Progenitor cell of endocrine pancreas (in vitro differentiated cells): ENCODE measurements at regions not wholly inside any gene's neighbourhood (a gene's known extent, or its start where the extent isn't known, plus 50 kb on each side); places are given as distances from the start of the nearest gene placed in this dataset.

Experiments used
- DNase-seq: peaks from one replicate; pipeline ENCODE4 v3.0.0; 2021; ENCODE audit warnings: low spot score; ENCODE audit not compliant: unreplicated experiment
- H3K27ac Mint-ChIP-seq: 2 replicates; pipeline ENCODE4 v1.8.0; 2021; ENCODE audit warnings: mild to moderate bottlenecking, moderate library complexity, mixed read lengths
- H3K27me3 Mint-ChIP-seq: 2 replicates; pipeline ENCODE4 v1.8.0; 2021; ENCODE audit warnings: mixed read lengths
- H3K36me3 Mint-ChIP-seq: 2 replicates; pipeline ENCODE4 v1.8.0; 2022; ENCODE audit warnings: mixed read lengths; ENCODE audit not compliant: insufficient read depth
- H3K4me1 Mint-ChIP-seq: 2 replicates; pipeline ENCODE4 v1.8.0; 2021; ENCODE audit warnings: low read depth, mixed read lengths
- H3K4me3 Mint-ChIP-seq: 2 replicates; pipeline ENCODE4 v1.8.0; 2021; ENCODE audit warnings: low read depth, mild to moderate bottlenecking, moderate library complexity, mixed read lengths
- H3K9me3 Mint-ChIP-seq: 2 replicates; pipeline ENCODE4 v1.8.0; 2021; ENCODE audit warnings: low read depth, mixed read lengths
- TF ChIP-seq, protein P1 (sequence below): fragments of 200-600 bp; sonication (generic); IDR thresholded peaks from one replicate; pipeline ENCODE4 v1.5.0; 2021; ENCODE audit warnings: antibody characterized with exemption, mild to moderate bottlenecking; ENCODE audit not compliant: unreplicated experiment

DNA sequence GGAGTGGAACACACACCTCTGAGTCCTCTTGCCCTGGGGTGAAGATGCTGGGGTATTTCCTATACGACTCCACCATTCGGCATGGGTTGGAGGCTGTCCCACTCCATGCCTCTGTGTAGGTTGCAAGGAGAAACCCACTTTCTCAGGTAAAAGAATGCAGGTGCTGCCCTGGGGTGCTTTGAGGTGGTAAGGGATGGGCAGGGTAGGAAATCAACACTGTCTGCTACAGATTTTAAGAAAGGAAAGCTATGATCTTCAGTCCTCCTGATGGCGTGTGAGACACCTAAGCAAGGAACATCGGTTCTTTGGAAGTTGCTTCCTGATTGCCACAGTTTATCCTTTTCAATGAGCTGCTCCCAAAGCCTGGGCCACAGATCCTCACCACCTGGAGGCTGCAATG, 209.2 kb downstream of the NCK2 start:
- H3K4me3 Mint-ChIP-seq = no peak overlapping the region
- TF ChIP-seq, protein P1, sequence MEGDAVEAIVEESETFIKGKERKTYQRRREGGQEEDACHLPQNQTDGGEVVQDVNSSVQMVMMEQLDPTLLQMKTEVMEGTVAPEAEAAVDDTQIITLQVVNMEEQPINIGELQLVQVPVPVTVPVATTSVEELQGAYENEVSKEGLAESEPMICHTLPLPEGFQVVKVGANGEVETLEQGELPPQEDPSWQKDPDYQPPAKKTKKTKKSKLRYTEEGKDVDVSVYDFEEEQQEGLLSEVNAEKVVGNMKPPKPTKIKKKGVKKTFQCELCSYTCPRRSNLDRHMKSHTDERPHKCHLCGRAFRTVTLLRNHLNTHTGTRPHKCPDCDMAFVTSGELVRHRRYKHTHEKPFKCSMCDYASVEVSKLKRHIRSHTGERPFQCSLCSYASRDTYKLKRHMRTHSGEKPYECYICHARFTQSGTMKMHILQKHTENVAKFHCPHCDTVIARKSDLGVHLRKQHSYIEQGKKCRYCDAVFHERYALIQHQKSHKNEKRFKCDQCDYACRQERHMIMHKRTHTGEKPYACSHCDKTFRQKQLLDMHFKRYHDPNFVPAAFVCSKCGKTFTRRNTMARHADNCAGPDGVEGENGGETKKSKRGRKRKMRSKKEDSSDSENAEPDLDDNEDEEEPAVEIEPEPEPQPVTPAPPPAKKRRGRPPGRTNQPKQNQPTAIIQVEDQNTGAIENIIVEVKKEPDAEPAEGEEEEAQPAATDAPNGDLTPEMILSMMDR = no peak
- DNase-seq = no peak
- H3K27me3 Mint-ChIP-seq = peaks cover 21% of the 10 kb centered on the region
- H3K27ac Mint-ChIP-seq = no peak overlapping the region
- no peaks in the 10 kb centered on the region for H3K36me3 Mint-ChIP-seq
- peaks cover 5% of the 10 kb centered on the region for H3K4me1 Mint-ChIP-seq
- peaks cover 3% of the 10 kb centered on the region for H3K9me3 Mint-ChIP-seq

DNA sequence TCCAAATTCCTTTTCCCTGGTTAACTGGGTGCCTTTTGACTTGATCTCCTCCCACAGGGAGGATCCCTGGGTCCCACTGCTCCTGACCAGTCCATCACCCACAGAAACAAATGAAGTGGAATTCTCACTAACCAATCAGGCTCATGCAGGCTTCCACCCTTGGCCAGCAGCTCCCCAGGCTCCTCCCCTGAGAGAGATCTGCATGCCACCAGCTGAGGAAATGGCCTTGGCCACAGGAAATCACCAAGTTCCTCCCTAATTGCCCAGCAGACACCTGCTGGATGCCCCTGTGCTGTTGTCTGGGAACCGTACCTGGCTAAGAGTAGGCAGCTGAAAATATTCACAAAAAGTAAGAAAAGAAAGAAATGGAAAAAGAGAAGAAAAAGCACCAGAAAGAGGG, 207.4 kb downstream of the NCK2 start:
- H3K36me3 Mint-ChIP-seq = no peaks in the 10 kb centered on the region
- H3K9me3 Mint-ChIP-seq = no peaks in the 10 kb centered on the region
- H3K27ac Mint-ChIP-seq = no peak overlapping the region
- no peak overlapping the region for H3K4me3 Mint-ChIP-seq
- no peak for DNase-seq
- peaks cover 26% of the 10 kb centered on the region for H3K27me3 Mint-ChIP-seq
- peaks cover 5% of the 10 kb centered on the region for H3K4me1 Mint-ChIP-seq
- TF ChIP-seq, protein P1 = no peak

DNA sequence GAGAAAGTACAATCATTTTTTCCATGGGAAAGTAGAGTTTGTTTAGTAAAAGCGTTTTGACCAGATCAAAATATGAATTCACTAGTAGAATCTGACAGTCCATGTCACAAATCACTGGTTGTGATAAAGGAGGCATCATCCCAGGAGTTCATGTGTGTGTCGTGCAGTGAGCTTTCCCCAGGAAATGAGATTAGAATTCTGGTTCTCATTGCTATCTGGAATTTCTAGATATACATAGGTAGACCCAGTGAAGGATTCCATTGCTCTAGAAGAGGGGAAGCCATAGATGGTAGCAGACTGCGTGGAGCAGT, 206.6 kb downstream of the NCK2 start:
- no peak overlapping the region for H3K4me3 Mint-ChIP-seq
- no peaks in the 10 kb centered on the region for H3K9me3 Mint-ChIP-seq
- TF ChIP-seq, protein P1 = no peak
- H3K27me3 Mint-ChIP-seq = peaks cover 27% of the 10 kb centered on the region
- DNase-seq = no peak
- no peak overlapping the region for H3K27ac Mint-ChIP-seq
- H3K4me1 Mint-ChIP-seq = peaks cover 5% of the 10 kb centered on the region
- no peaks in the 10 kb centered on the region for H3K36me3 Mint-ChIP-seq

DNA sequence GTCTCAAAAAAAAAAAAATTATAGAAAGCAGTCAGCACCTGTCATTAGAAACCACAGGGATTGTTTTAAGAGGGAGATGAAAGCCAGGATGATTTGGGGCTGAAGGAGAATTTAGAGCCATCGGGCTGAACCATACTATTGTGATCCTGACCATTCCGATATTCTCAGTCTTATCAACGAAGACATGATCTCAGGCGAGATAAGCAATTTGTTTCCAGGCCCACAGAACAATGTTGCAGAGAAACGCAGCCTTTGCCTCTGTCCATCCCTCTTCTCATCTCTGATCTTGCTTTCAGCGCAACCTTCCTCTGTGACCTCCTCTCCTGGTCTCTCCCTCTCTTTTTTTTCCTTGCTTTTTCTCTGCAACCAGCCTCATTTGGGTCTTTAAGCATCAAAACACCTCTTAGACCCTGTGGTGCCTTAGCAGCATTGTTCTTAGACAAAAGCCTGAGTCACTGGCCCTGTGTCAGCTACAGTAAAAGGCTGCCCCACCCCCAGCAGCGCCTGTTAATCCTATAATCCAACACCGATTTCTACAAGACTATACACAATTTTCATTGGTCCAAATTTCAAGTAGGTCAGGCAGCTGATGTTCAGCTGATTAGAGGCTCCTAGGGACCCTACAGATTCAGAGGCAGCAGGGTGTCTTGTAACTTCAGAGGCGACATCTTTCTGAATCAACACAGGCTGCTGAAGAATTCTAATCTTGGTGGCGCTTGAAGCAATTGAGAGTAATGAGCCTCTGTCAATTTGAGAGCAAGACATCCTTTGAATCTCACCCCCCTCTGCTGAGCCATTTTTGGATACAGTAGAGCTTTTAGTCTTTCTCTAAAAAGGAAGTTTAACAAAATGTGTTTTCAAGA, 206.0 kb downstream of the NCK2 start:
- Mint-ChIP-seq H3K27ac (no peak overlapping the region), H3K4me3 (no peak overlapping the region), H3K4me1 (no peaks in the 10 kb centered on the region), H3K27me3 (peaks cover 25% of the 10 kb centered on the region), H3K36me3 (no peaks in the 10 kb centered on the region), H3K9me3 (no peaks in the 10 kb centered on the region)
- TF ChIP-seq, protein P1 = no peak
- DNase-seq = no peak

DNA sequence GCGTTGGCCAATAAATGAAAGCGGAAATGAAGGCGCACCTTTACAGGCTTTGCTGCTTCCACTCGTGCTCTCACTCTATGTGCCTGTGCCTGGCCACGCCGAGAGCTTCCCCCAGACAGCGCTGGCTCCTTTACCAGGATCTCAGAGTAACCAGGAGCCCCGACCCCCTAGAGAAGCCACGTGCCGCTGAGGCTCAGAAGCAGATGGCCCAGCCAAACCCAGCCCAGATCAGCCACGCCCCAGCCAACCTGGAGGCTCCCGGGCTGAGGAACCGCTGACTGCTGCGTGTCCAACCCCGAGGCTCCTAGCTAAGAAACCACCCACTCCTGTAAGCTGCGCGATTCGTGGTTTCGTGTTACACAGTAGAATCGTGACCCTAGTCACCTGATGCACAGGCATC, 199.3 kb downstream of the NCK2 start:
- H3K27me3 Mint-ChIP-seq = peaks cover 6% of the 10 kb centered on the region
- H3K4me1 Mint-ChIP-seq = no peaks in the 10 kb centered on the region
- no peak for DNase-seq

More for the DNA sequence above, 199.3 kb downstream of the NCK2 start:
- Mint-ChIP-seq H3K9me3 (peaks cover 9% of the 10 kb centered on the region), H3K27ac (no peak overlapping the region), H3K4me3 (no peak overlapping the region), H3K36me3 (peaks cover 1% of the 10 kb centered on the region)
- TF ChIP-seq, protein P1 = no peak
